ENCODE measurements at regions not wholly inside any gene's neighbourhood (a gene's known extent, or its start where the extent isn't known, plus 50 kb on each side); places are given as distances from the start of the nearest gene placed in this dataset.

- no peak for FAIRE-seq
- DNase-seq (ENCODE audit: insufficient read length, low spot score), result no peak
- no peak for TF ChIP-seq CTCF (IDR thresholded peaks at IDR 0.05; ENCODE audit: insufficient read depth, missing control alignments)
Measured at GRCh38 chr16:6633456-6633855, 699.2 kb upstream of the RBFOX1 start.

DNA sequence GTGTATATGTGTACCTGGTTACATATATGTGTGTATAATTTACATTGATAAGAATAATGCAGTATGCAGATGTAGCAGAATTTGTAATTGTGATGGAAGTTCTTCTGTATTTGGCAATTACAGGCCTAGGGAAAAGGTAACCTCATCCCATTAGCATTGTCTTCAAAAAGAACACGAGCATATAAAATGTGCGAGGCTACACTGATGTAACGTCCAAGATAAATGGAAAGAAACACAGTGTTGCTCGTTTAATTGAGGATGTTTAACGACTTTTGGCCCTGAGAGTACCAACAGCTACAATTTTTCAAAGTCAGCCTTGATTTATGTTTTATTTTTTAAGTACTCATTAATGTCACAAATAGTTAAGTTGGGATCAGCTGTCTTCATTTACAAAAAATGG, 703.5 kb upstream of the RBFOX1 start:
- no peak for TF ChIP-seq CTCF (IDR thresholded peaks at IDR 0.05; ENCODE audit: insufficient read depth, missing control alignments)
- DNase-seq (ENCODE audit: insufficient read length, low spot score) (no peak), FAIRE-seq (no peak)

GRCh38 chr16:6625606-6626005, 707.0 kb upstream of the RBFOX1 start:
- DNase-seq (ENCODE audit: insufficient read length, low spot score) (no peak), FAIRE-seq (no peak)
- TF ChIP-seq CTCF (IDR thresholded peaks at IDR 0.05; ENCODE audit: insufficient read depth, missing control alignments), result no peak

DNA sequence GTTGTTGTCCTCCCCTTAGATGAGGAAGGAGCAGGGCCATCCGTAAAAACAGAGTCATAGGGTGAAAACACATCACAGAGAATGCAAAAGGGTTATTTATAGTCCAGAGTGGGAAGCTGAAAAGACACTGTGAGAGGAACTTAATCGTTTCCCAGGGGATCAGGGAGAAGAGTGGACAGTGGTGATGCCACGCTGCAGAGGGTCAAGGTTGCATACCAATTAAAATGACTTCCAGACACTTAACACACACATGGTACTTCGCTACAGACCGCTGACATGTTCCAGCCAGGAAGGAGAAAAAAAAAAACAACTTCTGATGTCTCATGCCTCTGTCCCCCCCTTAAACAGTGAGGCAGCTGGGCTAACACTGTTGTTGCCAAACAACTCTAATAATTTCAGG, 713.8 kb upstream of the RBFOX1 start:
- FAIRE-seq (no peak), DNase-seq (ENCODE audit: insufficient read length, low spot score) (no peak)
- no peak for TF ChIP-seq CTCF (IDR thresholded peaks at IDR 0.05; ENCODE audit: insufficient read depth, missing control alignments)

GRCh38 chr16:6616746-6617145, 715.9 kb upstream of the RBFOX1 start:
- DNase-seq (ENCODE audit: insufficient read length, low spot score), result no peak
- FAIRE-seq, result no peak
- no peak for TF ChIP-seq CTCF (IDR thresholded peaks at IDR 0.05; ENCODE audit: insufficient read depth, missing control alignments)

DNA sequence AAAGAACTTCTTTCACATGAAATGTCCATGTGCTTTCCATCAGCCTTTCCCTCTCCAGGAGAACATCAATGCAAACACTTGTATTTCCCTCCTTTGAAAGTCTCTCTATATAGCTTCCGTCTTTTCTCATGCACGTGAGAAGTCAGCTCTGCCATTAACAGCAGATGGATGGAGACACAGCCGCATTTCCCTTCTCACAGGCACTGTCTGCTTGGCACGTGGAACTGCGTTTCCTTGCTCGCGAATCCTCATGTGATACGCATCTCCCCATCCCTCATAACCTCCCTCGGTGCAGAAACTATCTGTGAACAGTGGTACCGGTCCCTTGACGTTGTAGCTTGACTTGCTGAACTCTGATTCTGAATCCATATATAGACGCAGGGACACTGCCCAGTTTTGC, 717.0 kb upstream of the RBFOX1 start:
- no peak for TF ChIP-seq CTCF (IDR thresholded peaks at IDR 0.05; ENCODE audit: insufficient read depth, missing control alignments)
- DNase-seq (ENCODE audit: insufficient read length, low spot score) (no peak), FAIRE-seq (no peak)

GRCh38 chr16:6611535-6611934, 721.1 kb upstream of the RBFOX1 start:
- TF ChIP-seq CTCF (IDR thresholded peaks at IDR 0.05; ENCODE audit: insufficient read depth, missing control alignments), result no peak
- FAIRE-seq (no peak), DNase-seq (ENCODE audit: insufficient read length, low spot score) (no peak)
